Gastrocnemius medialis (tissue), 4 donors: ENCODE measurements at regions not wholly inside any gene's neighbourhood (a gene's known extent, or its start where the extent isn't known, plus 50 kb on each side); places are given as distances from the start of the nearest gene placed in this dataset.

Experiments used
- CTCF ChIP-seq, 5 experiments: fragments of 450-650 bp in 3 of 5; fragments of 200-600 bp in 2 of 5; sonication (generic) in 2 of 5; IDR thresholded peaks in 4 of 5; conservative IDR thresholded peaks in 1 of 5; 1 replicate in 4 of 5; 2 replicates in 1 of 5; pipeline ENCODE4 v1.5.1; 2016 to 2019; ENCODE audit warnings: antibody characterized with exemption in 5 of 5, mild to moderate bottlenecking in 3 of 5, moderate library complexity in 3 of 5
- POLR2A ChIP-seq, 2 donors: fragments of 450-650 bp; IDR thresholded peaks; one replicate each; pipeline ENCODE4 v1.6.1; 2017; ENCODE audit warnings: antibody characterized with exemption in 2 of 2, mild to moderate bottlenecking in 2 of 2, moderate library complexity in 2 of 2

DNA sequence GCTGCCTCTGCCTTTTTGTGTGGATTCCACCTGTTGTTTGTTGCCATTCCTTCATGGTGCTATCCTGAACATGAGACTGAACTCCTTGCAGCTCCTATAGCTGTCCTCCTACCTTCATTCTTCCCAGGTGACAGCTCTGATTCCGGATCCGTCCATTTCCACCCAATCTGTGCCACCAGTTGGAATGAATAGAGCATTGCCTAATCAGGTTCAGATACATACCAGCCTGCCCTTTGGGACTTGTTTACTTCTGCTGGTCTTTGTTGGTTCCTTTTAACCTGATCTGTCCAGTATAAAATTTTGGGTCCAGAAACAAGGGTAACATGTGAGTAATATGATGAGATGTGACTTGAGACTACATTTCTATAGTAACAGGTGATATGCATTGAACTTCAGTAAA is 136.3 kb upstream of the IGF1 start:
- TF ChIP-seq CTCF (IDR thresholded peaks at IDR 0.05 in 4 of 5, conservative IDR thresholded peaks at IDR 0.05 in 1 of 5) (no peak), POLR2A (IDR thresholded peaks at IDR 0.05) (no peak)
